HG03175 (cell line): ENCODE measurements at regions not wholly inside any gene's neighbourhood (a gene's known extent, or its start where the extent isn't known, plus 50 kb on each side); places are given as distances from the start of the nearest gene placed in this dataset.
"Not testable (repeated sequence)": the region's sequence is repeated elsewhere in the genome, so short reads cannot be mapped to it uniquely, and the experiment has no call there.

Experiments
- ATAC-seq: cut with Tn5 transposase; IDR thresholded peaks from one replicate; pipeline ENCODE4 v1.9.1; 2021; ENCODE audit warnings: mild to moderate bottlenecking, moderate library complexity; ENCODE audit not compliant: unreplicated experiment

GRCh38 chr5:88622890-88623289, 260.1 kb downstream of the MEF2C start:
- not testable (repeated sequence) for ATAC-seq

GRCh38 chr5:88615767-88616166, 267.2 kb downstream of the MEF2C start:
- not testable (repeated sequence) for ATAC-seq

GRCh38 chr5:88613051-88613450, 269.9 kb downstream of the MEF2C start:
- no peak for ATAC-seq

- no peak for ATAC-seq
Observed at GRCh38 chr5:88610586-88610985, 272.4 kb downstream of the MEF2C start.

- ATAC-seq, result no peak
Observed at GRCh38 chr5:88607492-88607891, 275.5 kb downstream of the MEF2C start.

- ATAC-seq, result no peak
Observed at GRCh38 chr5:88606626-88607025, 276.4 kb downstream of the MEF2C start.

- ATAC-seq, result no peak
Observed at GRCh38 chr5:88606173-88606572, 276.8 kb downstream of the MEF2C start.

GRCh38 chr5:88602584-88602983, 280.4 kb downstream of the MEF2C start:
- no peak for ATAC-seq

- ATAC-seq, result no peak
Observed at GRCh38 chr5:88594441-88594840, 288.5 kb downstream of the MEF2C start.

- no peak for ATAC-seq
Observed at GRCh38 chr5:88588609-88589008, 294.4 kb downstream of the MEF2C start.

GRCh38 chr5:88583471-88583870, 299.5 kb downstream of the MEF2C start:
- ATAC-seq, result no peak

- ATAC-seq, result no peak
Observed at GRCh38 chr5:88558366-88558765, 289.7 kb upstream of the TMEM161B start.

- ATAC-seq, result no peak
Observed at GRCh38 chr5:88557881-88558280, 289.2 kb upstream of the TMEM161B start.

GRCh38 chr5:88557131-88557530, 288.5 kb upstream of the TMEM161B start:
- no peak for ATAC-seq

- ATAC-seq, result no peak
Observed at GRCh38 chr5:88556406-88556805, 287.8 kb upstream of the TMEM161B start.

- ATAC-seq, result no peak
Observed at GRCh38 chr5:88555674-88556073, 287.0 kb upstream of the TMEM161B start.

GRCh38 chr5:88553986-88554385, 285.3 kb upstream of the TMEM161B start:
- ATAC-seq, result no peak

- no peak for ATAC-seq
Observed at GRCh38 chr5:88553136-88553875, 284.7 kb upstream of the TMEM161B start.

GRCh38 chr5:88552426-88552825, 283.8 kb upstream of the TMEM161B start:
- no peak for ATAC-seq

GRCh38 chr5:88551724-88552345, 283.2 kb upstream of the TMEM161B start:
- ATAC-seq, result no peak

- ATAC-seq, result no peak
Observed at GRCh38 chr5:88550736-88551135, 282.1 kb upstream of the TMEM161B start.

- no peak for ATAC-seq
Observed at GRCh38 chr5:88548136-88548805, 279.6 kb upstream of the TMEM161B start.
